OCI-LY7 (cell line): ENCODE measurements at regions not wholly inside any gene's neighbourhood (a gene's known extent, or its start where the extent isn't known, plus 50 kb on each side); places are given as distances from the start of the nearest gene placed in this dataset.
"Not testable (repeated sequence)": the region's sequence is repeated elsewhere in the genome, so short reads cannot be mapped to it uniquely, and the experiment has no call there.

Experiments
- BruUV-seq: library from RNA; stranded (reverse); fragments of 400-500 nt; replicated peaks from 2 replicates; lab custom pipeline; 2021; lab: Mats Ljungman, UMichigan
- CTCF ChIA-PET: fragments of 300-600 bp; sonication (Branson Sonifier 250); formaldehyde crosslinking; loops from one replicate; lab custom pipeline; 2022; ENCODE audit warnings: antibody characterized with exemption; ENCODE audit not compliant: unreplicated experiment; lab: Charles Lee
- POLR2A ChIA-PET: fragments of 300-600 bp; sonication (Branson Sonifier 250); formaldehyde crosslinking; loops from one replicate; lab custom pipeline; 2022; ENCODE audit warnings: antibody characterized with exemption; lab: Charles Lee
- DNase-seq: peaks from one replicate; pipeline ENCODE4 v3.0.0-alpha.2; 2015; ENCODE audit warnings: low spot score
- H2AFZ ChIP-seq: fragments of 200-600 bp; sonication (generic), shearing (Covaris generic); 2 replicates; pipeline ENCODE4 v1.6.1; 2014; ENCODE audit warnings: mild to moderate bottlenecking, antibody characterized with exemption, low read length, moderate library complexity
- H3K27ac ChIP-seq: fragments of 200-600 bp; sonication (generic); 2 replicates; pipeline ENCODE4 v1.5.1; 2014; ENCODE audit warnings: mixed run types, low read depth, mild to moderate bottlenecking, moderate library complexity, low read length, inconsistent platforms; ENCODE audit not compliant: poor library complexity, severe bottlenecking
- H3K36me3 ChIP-seq: fragments of 200-600 bp; sonication (generic); 2 replicates; pipeline ENCODE4 v1.6.1; 2014; ENCODE audit warnings: mild to moderate bottlenecking, antibody characterized with exemption, low read length, moderate library complexity, mixed read lengths; ENCODE audit not compliant: insufficient read depth
- H3K4me1 ChIP-seq: fragments of 200-600 bp; sonication (generic); 2 replicates; pipeline ENCODE4 v1.5.1; 2014; ENCODE audit warnings: mild to moderate bottlenecking, low read length; ENCODE audit not compliant: insufficient read depth, poor library complexity, severe bottlenecking
- H3K4me2 ChIP-seq: fragments of 200-600 bp; sonication (generic); 2 replicates; pipeline ENCODE4 v1.6.1; 2014; ENCODE audit warnings: mild to moderate bottlenecking, low read length
- H3K4me3 ChIP-seq: fragments of 200-600 bp; sonication (generic); 2 replicates; pipeline ENCODE4 v1.5.1; 2014; ENCODE audit warnings: mild to moderate bottlenecking, low read depth, low read length; ENCODE audit not compliant: poor library complexity, severe bottlenecking
- H3K79me2 ChIP-seq: fragments of 200-600 bp; sonication (generic); 2 replicates; pipeline ENCODE4 v1.6.1; 2016; ENCODE audit warnings: low read depth, mild to moderate bottlenecking, low read length, moderate library complexity, mixed read lengths; ENCODE audit not compliant: insufficient read depth
- H3K9me2 ChIP-seq: fragments of 200-600 bp; sonication (generic); 2 replicates; pipeline ENCODE4 v1.6.1; 2016; ENCODE audit warnings: mild to moderate bottlenecking, low read length, mixed read lengths; ENCODE audit not compliant: insufficient read depth
- H3K9me3 ChIP-seq: fragments of 200-600 bp; sonication (generic); 2 replicates; pipeline ENCODE4 v1.6.1; 2014; ENCODE audit warnings: mild to moderate bottlenecking, mixed run types, low read length, mixed read lengths
- H4K20me1 ChIP-seq: fragments of 200-600 bp; sonication (generic); 2 replicates; pipeline ENCODE4 v1.6.1; 2014; ENCODE audit warnings: mild to moderate bottlenecking, antibody characterized with exemption, low read length, moderate library complexity, mixed read lengths; ENCODE audit not compliant: insufficient read depth
- CTCF ChIP-seq: fragments of 200-600 bp; sonication (generic); conservative IDR thresholded peaks from 2 replicates; pipeline ENCODE4 v1.5.1; 2014; ENCODE audit warnings: mild to moderate bottlenecking, antibody characterized with exemption, low read length, moderate library complexity, mixed read lengths
- EZH2phosphoT487 ChIP-seq: fragments of 200-600 bp; sonication (generic); IDR thresholded peaks from 2 replicates; pipeline ENCODE4 v1.6.1; 2018; ENCODE audit warnings: low read depth, borderline replicate concordance, mild to moderate bottlenecking, mixed run types, antibody characterized with exemption, low read length, moderate library complexity, mixed read lengths
- intact Hi-C: fragments of 100-400 bp; cut with micrococcal nuclease; formaldehyde crosslinking; loops from one replicate; pipeline ENCODE4 v1.10.0; 2022; ENCODE audit not compliant: unreplicated experiment

GRCh38 chr17:53749178-53749577 lies 73.5 kb upstream of the KIF2B start:
- Histone ChIP-seq H3K9me2 (no peaks in the 10 kb centered on the region), H4K20me1 (no peaks in the 10 kb centered on the region), H3K4me1 (no peaks in the 10 kb centered on the region), H3K4me3 (no peak overlapping the region), H3K4me2 (no peak overlapping the region), H2AFZ (no peak overlapping the region), H3K9me3 (no peaks in the 10 kb centered on the region), H3K79me2 (no peaks in the 10 kb centered on the region), H3K27ac (no peak overlapping the region), H3K36me3 (no peaks in the 10 kb centered on the region)
- BruUV-seq = no TSS peak
- CTCF ChIA-PET = no interaction called here
- POLR2A ChIA-PET = interaction anchor here (0.6 kb wide), 1 partner anchor 208 kb away, joined by 3 read pairs; no protein-coding TSS in a partner anchor
- intact Hi-C loops = no loop called here
- TF ChIP-seq EZH2phosphoT487 = no peak
- TF ChIP-seq CTCF = no peak
- DNase-seq = no peak

DNA sequence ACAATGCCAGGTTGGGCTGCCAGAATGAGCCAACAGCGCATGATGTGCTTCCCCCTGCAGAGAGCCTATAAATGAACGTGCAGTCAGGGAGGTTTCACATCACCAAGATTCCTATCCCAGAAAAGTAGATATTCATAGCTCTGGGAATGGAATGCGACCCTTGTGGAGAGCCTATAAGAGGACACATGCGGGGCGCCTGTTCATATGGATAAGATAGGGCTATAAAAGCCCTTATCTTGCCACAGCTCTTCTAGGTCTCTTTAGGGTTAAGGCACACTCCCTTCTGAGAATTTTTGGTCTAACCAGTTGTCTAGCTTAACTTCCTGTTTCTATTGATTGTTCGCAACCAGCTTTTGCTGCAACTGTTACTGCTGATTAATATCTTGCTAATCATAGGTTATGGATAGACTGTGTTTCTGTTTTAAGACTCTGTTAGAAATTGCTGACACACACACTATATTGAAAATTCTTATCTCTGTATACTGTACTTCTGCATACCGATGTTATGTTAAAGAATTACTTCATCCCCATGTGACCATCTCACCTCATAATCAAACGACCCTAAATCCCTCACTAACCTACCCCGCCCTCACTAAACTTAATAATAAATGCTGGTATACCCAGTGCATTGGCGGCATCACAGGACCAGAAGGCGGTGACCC lies 74.4 kb upstream of the KIF2B start:
- H3K4me2 ChIP-seq, POLR2A ChIA-PET, H3K4me1 ChIP-seq, H3K4me3 ChIP-seq, H3K9me2 ChIP-seq, H3K9me3 ChIP-seq, H2AFZ ChIP-seq, BruUV-seq, CTCF ChIA-PET, intact Hi-C loops, H3K36me3 ChIP-seq, H3K79me2 ChIP-seq, H4K20me1 ChIP-seq, H3K27ac ChIP-seq, DNase-seq: not testable (repeated sequence)

DNA sequence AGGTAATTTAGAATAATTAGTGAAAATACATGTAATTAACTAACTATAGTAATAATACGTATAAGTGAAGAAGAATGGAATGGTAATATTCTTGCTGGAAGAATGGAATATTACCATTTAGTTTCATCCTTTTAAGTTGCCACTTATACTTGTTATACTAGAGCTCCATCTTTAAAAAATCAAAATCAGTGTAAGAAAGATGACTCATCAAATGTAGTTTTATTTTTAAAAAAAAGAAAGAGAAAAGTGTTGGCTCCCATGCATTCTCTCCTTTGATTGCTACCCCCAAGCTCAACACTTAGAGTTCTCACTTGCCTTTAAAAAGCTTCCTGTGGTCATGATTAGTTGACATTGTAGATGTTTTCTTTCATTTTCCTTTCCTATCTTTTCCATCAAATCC lies 82.4 kb upstream of the KIF2B start:
- BruUV-seq = no TSS peak
- Histone ChIP-seq H3K36me3 (no peaks in the 10 kb centered on the region), H3K9me3 (no peaks in the 10 kb centered on the region), H3K27ac (no peak overlapping the region), H3K79me2 (no peaks in the 10 kb centered on the region), H3K9me2 (no peaks in the 10 kb centered on the region; the same call in 1 of the 2 replicates), H3K4me2 (no peak overlapping the region), H4K20me1 (no peaks in the 10 kb centered on the region), H2AFZ (no peak overlapping the region), H3K4me3 (no peak overlapping the region), H3K4me1 (no peaks in the 10 kb centered on the region)
- ChIA-PET CTCF (no interaction called here), POLR2A (interaction anchor here (1.2 kb wide), 1 partner anchor 17 kb away, joined by 4 read pairs; no protein-coding TSS in a partner anchor)
- no peak for TF ChIP-seq EZH2phosphoT487
- TF ChIP-seq CTCF = no peak
- no peak for DNase-seq
- intact Hi-C loops = no loop called here
